ENCODE measurements at regions not wholly inside any gene's neighbourhood (a gene's known extent, or its start where the extent isn't known, plus 50 kb on each side); places are given as distances from the start of the nearest gene placed in this dataset.

DNA sequence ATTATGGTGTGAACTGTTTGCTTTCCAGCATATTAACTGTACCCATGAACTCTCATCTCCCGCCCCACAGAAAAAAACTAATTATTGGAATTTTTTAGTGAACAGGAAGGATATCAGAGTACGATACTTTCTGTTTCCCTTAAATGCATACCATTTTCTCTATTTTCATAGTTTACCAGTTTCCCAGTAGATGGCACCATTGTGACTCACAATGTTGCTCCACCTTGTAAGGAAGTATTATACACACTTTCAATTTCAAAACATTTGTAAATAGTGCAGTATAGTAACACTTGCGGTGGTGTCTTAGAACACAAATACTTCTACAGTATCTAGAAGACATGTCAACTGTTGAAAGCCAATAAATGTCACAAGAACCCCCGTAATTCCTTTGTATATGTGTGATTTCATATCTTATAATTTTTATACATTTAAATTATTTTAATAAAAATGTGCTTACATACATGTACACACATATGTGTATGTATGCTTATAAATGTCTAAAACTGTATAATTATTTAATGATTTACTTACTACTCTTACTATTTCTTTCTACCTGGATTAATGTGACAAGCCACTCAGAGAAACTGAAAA, 167.3 kb downstream of the SLIT2 start:
- dilution Hi-C loops (cut with HindIII; ENCODE audit: low sequenced_read_pairs, unreplicated experiment): no loop called here
- Histone ChIP-seq H3K4ac (ENCODE audit: low read depth, low read length) (no peak overlapping the region), H3K23ac (ENCODE audit: low read depth, low read length) (no peak overlapping the region), H2AK5ac (ENCODE audit: low read depth, low read length) (no peak overlapping the region), H2BK20ac (ENCODE audit: low read depth, low read length) (no peak overlapping the region), H3K18ac (ENCODE audit: low read depth, low read length) (no peak overlapping the region), H3K9me1 (ENCODE audit: insufficient read depth, low read length) (no peaks in the 10 kb centered on the region; the same call in 1 of the 2 replicates), H3K4me1 (ENCODE audit: control insufficient read depth, insufficient read depth, low read length) (no peaks in the 10 kb centered on the region), H2BK120ac (ENCODE audit: low read depth, low read length) (no peak overlapping the region), H4K20me1 (ENCODE audit: insufficient read depth, low read length) (no peaks in the 10 kb centered on the region), H2AK9ac (replicated peaks; ENCODE audit: low read depth, low read length, poor library complexity) (no peak overlapping the region), H3K4me3 (ENCODE audit: insufficient read depth, low read depth, low read length) (peak overlapping the region; percentile 29; the same call in 1 of the 2 replicates), H2BK5ac (ENCODE audit: low read depth, low read length, poor library complexity, severe bottlenecking) (no peak overlapping the region), H2BK15ac (ENCODE audit: low read depth, low read length) (no peak overlapping the region), H3K27ac (ENCODE audit: insufficient read depth, low read length) (no peak overlapping the region), H3K9ac (ENCODE audit: low read depth, low read length) (no peak overlapping the region), H2AFZ (replicated peaks; ENCODE audit: low read length, poor library complexity) (no peak overlapping the region), H3K14ac (replicated peaks; ENCODE audit: low read depth, low read length) (no peak overlapping the region), H4K5ac (ENCODE audit: low read depth, low read length) (no peak overlapping the region), H3K36me3 (ENCODE audit: control insufficient read depth, insufficient read depth, low read length) (no peaks in the 10 kb centered on the region), H4K8ac (ENCODE audit: low read depth in 2 of 2, low read length in 2 of 2) (peak overlapping the region in 1 of 2 experiments; percentile 57; a peak in 1 of 4 replicates), H3K56ac (ENCODE audit: extremely low read depth, insufficient read depth, low read length) (no peak overlapping the region), H3K79me1 (ENCODE audit: low read depth in 1 of 2, low read length in 2 of 2) (no peaks in the 10 kb centered on the region), H3K27me3 (ENCODE audit: control insufficient read depth, insufficient read depth, low read length) (no peaks in the 10 kb centered on the region), H3K4me2 (ENCODE audit: low read depth, low read length) (peak overlapping the region; percentile 90), H4K91ac (ENCODE audit: insufficient read depth, low read depth, low read length) (no peak overlapping the region), H3K9me3 (ENCODE audit: control insufficient read depth, insufficient read depth, low read length) (no peaks in the 10 kb centered on the region)
- BruUV-seq (replicated peaks): no TSS peak
- no CpG with 5 or more reads among the region's 4 CpGs for WGBS, 2 experiments (ENCODE audit: extremely low coverage in 2 of 2, insufficient read length in 1 of 2)
- intact Hi-C loops (cut with micrococcal nuclease): no loop called here
- in situ Hi-C loops (cut with MboI; ENCODE audit: low sequenced_read_pairs): no loop called here
- POLR2A ChIA-PET (ENCODE audit: unreplicated experiment): no interaction called here
- CTCF ChIA-PET: no interaction called here
- ATAC-seq (ENCODE audit: low read depth) (peak; percentile 88), DNase-seq (peak; percentile 79)
- peak; percentile 59; the same call in 1 of the 2 replicates for TF ChIP-seq CEBPB (IDR thresholded peaks at IDR 0.05; ENCODE audit: low read depth, low read length)
- no peak for TF ChIP-seq RCOR1 (IDR thresholded peaks at IDR 0.05; ENCODE audit: insufficient replicate concordance, low read length)
- TF ChIP-seq, protein P1, sequence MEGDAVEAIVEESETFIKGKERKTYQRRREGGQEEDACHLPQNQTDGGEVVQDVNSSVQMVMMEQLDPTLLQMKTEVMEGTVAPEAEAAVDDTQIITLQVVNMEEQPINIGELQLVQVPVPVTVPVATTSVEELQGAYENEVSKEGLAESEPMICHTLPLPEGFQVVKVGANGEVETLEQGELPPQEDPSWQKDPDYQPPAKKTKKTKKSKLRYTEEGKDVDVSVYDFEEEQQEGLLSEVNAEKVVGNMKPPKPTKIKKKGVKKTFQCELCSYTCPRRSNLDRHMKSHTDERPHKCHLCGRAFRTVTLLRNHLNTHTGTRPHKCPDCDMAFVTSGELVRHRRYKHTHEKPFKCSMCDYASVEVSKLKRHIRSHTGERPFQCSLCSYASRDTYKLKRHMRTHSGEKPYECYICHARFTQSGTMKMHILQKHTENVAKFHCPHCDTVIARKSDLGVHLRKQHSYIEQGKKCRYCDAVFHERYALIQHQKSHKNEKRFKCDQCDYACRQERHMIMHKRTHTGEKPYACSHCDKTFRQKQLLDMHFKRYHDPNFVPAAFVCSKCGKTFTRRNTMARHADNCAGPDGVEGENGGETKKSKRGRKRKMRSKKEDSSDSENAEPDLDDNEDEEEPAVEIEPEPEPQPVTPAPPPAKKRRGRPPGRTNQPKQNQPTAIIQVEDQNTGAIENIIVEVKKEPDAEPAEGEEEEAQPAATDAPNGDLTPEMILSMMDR (conservative IDR thresholded peaks at IDR 0.05; ENCODE audit: low read depth, low read length): peak; percentile 67
- no peak for TF ChIP-seq MXI1 (IDR thresholded peaks at IDR 0.05; ENCODE audit: borderline replicate concordance, low read depth, low read length)
- TF ChIP-seq FOS (IDR thresholded peaks at IDR 0.05; ENCODE audit: low read depth, low read length): peak; percentile 12; the same call in 1 of the 2 replicates
- peak; percentile 64 for TF ChIP-seq RAD21 (IDR thresholded peaks at IDR 0.05; ENCODE audit: low read length)
- peak; percentile 62 for TF ChIP-seq SMC3 (IDR thresholded peaks at IDR 0.05; ENCODE audit: low read depth, low read length)
